A549 (cell line): ENCODE measurements at regions not wholly inside any gene's neighbourhood (a gene's known extent, or its start where the extent isn't known, plus 50 kb on each side); places are given as distances from the start of the nearest gene placed in this dataset.
"Not testable (repeated sequence)": the region's sequence is repeated elsewhere in the genome, so short reads cannot be mapped to it uniquely, and the experiment has no call there.

Experiments
- ATAC-seq, 2 experiments: fragments of 200-7000 bp in 1 of 2; fragments of >200 bp in 1 of 2; cut with Nextera tagmentation in 1 of 2; cut with Tn5 transposase in 1 of 2; 3 replicates each; pipeline versions ENCODE4 v1.8.0 to v1.9.1; 2018 to 2020; ENCODE audit warnings: mild to moderate bottlenecking in 1 of 2, moderate library complexity in 1 of 2
- CTCF ChIA-PET: fragments of 300-600 bp; sonication (Branson Sonifier 250); formaldehyde crosslinking; extraction: SDS; loops from one replicate; lab custom pipeline; 2021; ENCODE audit warnings: antibody characterized with exemption, inconsistent platforms; lab: Yijun Ruan, JAX
- POLR2A ChIA-PET: fragments of 350-600 bp; formaldehyde crosslinking; extraction: SDS; loops from one replicate; lab custom pipeline; 2021; ENCODE audit warnings: antibody characterized with exemption, inconsistent platforms; lab: Yijun Ruan, JAX
- DNase-seq, 2 experiments: peaks; one replicate each; pipeline versions ENCODE4 v3.0.0 to v3.0.0-alpha.2; 2011 to 2016; ENCODE audit warnings: low read depth in 1 of 2, low spot score in 1 of 2
- FAIRE-seq: peaks from 2 replicates; lab custom pipeline; 2011; peaks lifted over from hg19 to GRCh38; lab: Jason Lieb, UNC
- H3K27ac ChIP-seq, 2 experiments: fragments of >200 bp; sonication (Bioruptor Twin); formaldehyde crosslinking; 3 replicates each; pipeline ENCODE4 v1.5.1; 2016 to 2017
- H3K4me1 ChIP-seq: fragments of >200 bp; sonication (Bioruptor Twin); formaldehyde crosslinking; 3 replicates; pipeline ENCODE4 v1.6.1; 2016
- H3K4me2 ChIP-seq: fragments of >200 bp; sonication (Bioruptor Twin); formaldehyde crosslinking; 3 replicates; pipeline ENCODE4 v1.6.1; 2016
- H3K4me3 ChIP-seq: fragments of >200 bp; sonication (Bioruptor Twin); formaldehyde crosslinking; 3 replicates; pipeline ENCODE4 v1.5.1; 2016
- H3K9me3 ChIP-seq: fragments of >200 bp; sonication (Bioruptor Twin); formaldehyde crosslinking; 3 replicates; pipeline ENCODE4 v1.6.1; 2016
- CEBPB ChIP-seq, 2 experiments: fragments of >200 bp in 1 of 2; sonication (Bioruptor Twin) in 1 of 2; formaldehyde crosslinking in 1 of 2; IDR thresholded peaks; 2 replicates each; pipeline ENCODE4 v1.6.1; 2012 to 2016
- CHD2 ChIP-seq: fragments of 150-350 bp; IDR thresholded peaks from 2 replicates; pipeline ENCODE4 v1.6.1; 2014; ENCODE audit warnings: low read length; ENCODE audit not compliant: partially characterized antibody
- EHF ChIP-seq: fragments of 250-450 bp; sonication (Bioruptor Pico); IDR thresholded peaks from 2 replicates; pipeline ENCODE4 v1.5.0; 2020; ENCODE audit warnings: mild to moderate bottlenecking
- FOSB ChIP-seq: fragments of 250-450 bp; sonication (Bioruptor Pico); IDR thresholded peaks from 2 replicates; pipeline ENCODE4 v1.5.0; 2020; ENCODE audit warnings: mild to moderate bottlenecking, moderate library complexity
- GATA3 ChIP-seq: IDR thresholded peaks from 2 replicates; pipeline ENCODE4 v1.6.1; 2012; ENCODE audit warnings: borderline replicate concordance
- HDAC2 ChIP-seq: fragments of 200-600 bp; sonication (generic); IDR thresholded peaks from 2 replicates; pipeline ENCODE4 v1.6.1; 2016
- HES2 ChIP-seq: fragments of >200 bp; sonication (Bioruptor Twin); formaldehyde crosslinking; IDR thresholded peaks from 2 replicates; pipeline ENCODE4 v1.6.1; 2016
- HOXA7 ChIP-seq: fragments of 250-450 bp; sonication (Bioruptor Pico); IDR thresholded peaks from 2 replicates; pipeline ENCODE4 v1.5.0; 2020; ENCODE audit warnings: mild to moderate bottlenecking, moderate library complexity
- KDM5A ChIP-seq: fragments of 200-600 bp; sonication (generic); IDR thresholded peaks from 2 replicates; pipeline ENCODE4 v1.6.1; 2016; ENCODE audit warnings: antibody characterized with exemption, mild to moderate bottlenecking
- MAFK ChIP-seq: fragments of 450-650 bp; IDR thresholded peaks from 2 replicates; pipeline ENCODE4 v1.6.1; 2014; ENCODE audit not compliant: partially characterized antibody
- MAZ ChIP-seq: fragments of 150-350 bp; IDR thresholded peaks from 2 replicates; pipeline ENCODE4 v1.6.1; 2014; ENCODE audit warnings: antibody characterized with exemption, low read depth, low read length, borderline replicate concordance
- NFE2L2 ChIP-seq: fragments of 150-350 bp; conservative IDR thresholded peaks from 2 replicates; pipeline ENCODE4 v1.6.1; 2014; ENCODE audit warnings: low read length
- PHF8 ChIP-seq: fragments of 200-600 bp; sonication (generic); IDR thresholded peaks from 2 replicates; pipeline ENCODE4 v1.6.1; 2016; ENCODE audit warnings: low read depth, mild to moderate bottlenecking, antibody characterized with exemption, moderate library complexity, borderline replicate concordance
- RARB ChIP-seq: fragments of 250-450 bp; sonication (Bioruptor Pico); IDR thresholded peaks from 2 replicates; pipeline ENCODE4 v1.8.0; 2021; ENCODE audit warnings: mild to moderate bottlenecking, moderate library complexity
- RCOR1 ChIP-seq: fragments of 150-350 bp; IDR thresholded peaks from 2 replicates; pipeline ENCODE4 v1.6.1; 2014; ENCODE audit warnings: antibody characterized with exemption, low read length, low read depth
- RFX5 ChIP-seq: fragments of 450-650 bp; IDR thresholded peaks from 2 replicates; pipeline ENCODE4 v1.7.1; 2014; ENCODE audit warnings: antibody characterized with exemption, mild to moderate bottlenecking, moderate library complexity
- TP53 ChIP-seq: fragments of 250-450 bp; sonication (Bioruptor Pico); IDR thresholded peaks from 2 replicates; pipeline ENCODE4 v1.5.0; 2021; ENCODE audit warnings: mild to moderate bottlenecking, moderate library complexity
- ZC3H11A ChIP-seq: fragments of 450-650 bp; IDR thresholded peaks from 2 replicates; pipeline ENCODE4 v1.6.1; 2014; ENCODE audit warnings: antibody characterized with exemption, mild to moderate bottlenecking
- ZSCAN20 ChIP-seq: fragments of 250-450 bp; sonication (Bioruptor Pico); IDR thresholded peaks from 2 replicates; pipeline ENCODE4 v1.8.0; 2022; ENCODE audit warnings: mild to moderate bottlenecking, moderate library complexity
- WGBS: methylation state at CpG from one replicate; pipeline ENCODE4 v1.1.6; 2017; ENCODE audit errors: missing lambda C conversion rate; 5-methylcytosine and 5-hydroxymethylcytosine counted together
- TF ChIP-seq, protein P1 (sequence below): IDR thresholded peaks from 2 replicates; pipeline ENCODE4 v1.6.1; 2012
- TF ChIP-seq, protein P2 (sequence below): fragments of 200-600 bp; sonication (generic); IDR thresholded peaks from 2 replicates; pipeline ENCODE4 v1.6.1; 2016; ENCODE audit warnings: antibody characterized with exemption, mild to moderate bottlenecking, moderate library complexity
- TF ChIP-seq, protein P3 (sequence below): fragments of 450-650 bp; IDR thresholded peaks from 2 replicates; pipeline ENCODE4 v1.6.1; 2014; ENCODE audit warnings: antibody characterized with exemption

DNA sequence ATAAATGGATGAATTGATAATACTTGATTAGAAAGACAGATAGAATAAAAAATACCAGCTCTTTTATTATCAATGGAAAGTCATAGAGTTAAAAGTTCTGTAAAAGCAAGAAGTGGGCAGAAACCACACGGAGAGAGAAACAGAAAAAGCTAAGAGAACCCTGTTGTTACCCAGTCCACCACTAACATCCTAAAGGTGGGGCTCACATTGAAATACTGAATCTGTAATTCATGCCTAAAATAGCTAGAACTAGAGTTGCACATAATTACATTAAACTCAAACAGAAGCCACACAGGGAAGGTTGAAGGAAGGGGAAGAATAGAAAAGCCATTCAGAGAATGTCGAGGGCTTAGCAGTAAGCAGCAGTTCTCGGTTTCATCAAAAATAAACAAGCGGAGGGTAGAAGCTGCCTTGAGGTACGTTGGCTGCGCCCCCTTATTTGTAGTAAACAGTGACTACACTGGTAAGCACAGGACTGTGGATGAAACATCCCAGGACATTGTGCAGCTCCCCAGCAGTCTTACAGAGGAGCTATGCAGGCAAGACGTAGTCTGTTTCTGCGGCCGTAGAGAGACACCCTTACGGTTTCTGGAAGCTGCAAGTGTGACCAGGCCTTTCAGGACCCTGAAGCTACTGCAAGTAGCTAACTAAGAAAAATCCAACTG is 1247.0 kb upstream of the GYPC start (continued):
- TF ChIP-seq KDM5A (no peak), GATA3 (no peak), PHF8 (no peak)
- TF ChIP-seq, protein P1, sequence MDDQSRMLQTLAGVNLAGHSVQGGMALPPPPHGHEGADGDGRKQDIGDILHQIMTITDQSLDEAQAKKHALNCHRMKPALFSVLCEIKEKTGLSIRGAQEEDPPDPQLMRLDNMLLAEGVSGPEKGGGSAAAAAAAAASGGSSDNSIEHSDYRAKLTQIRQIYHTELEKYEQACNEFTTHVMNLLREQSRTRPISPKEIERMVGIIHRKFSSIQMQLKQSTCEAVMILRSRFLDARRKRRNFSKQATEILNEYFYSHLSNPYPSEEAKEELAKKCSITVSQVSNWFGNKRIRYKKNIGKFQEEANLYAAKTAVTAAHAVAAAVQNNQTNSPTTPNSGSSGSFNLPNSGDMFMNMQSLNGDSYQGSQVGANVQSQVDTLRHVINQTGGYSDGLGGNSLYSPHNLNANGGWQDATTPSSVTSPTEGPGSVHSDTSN: no peak

GRCh38 chr2:125418483-125418882 is 1237.5 kb upstream of the GYPC start:
- FAIRE-seq (no peak), DNase-seq (no peak), ATAC-seq (no peak)
- H3K4me1 ChIP-seq: no peaks in the 10 kb centered on the region
- H3K9me3 ChIP-seq: no peaks in the 10 kb centered on the region
- H3K27ac ChIP-seq: no peak overlapping the region
- ChIA-PET POLR2A (no interaction called here), CTCF (no interaction called here)
- 5% methylated on average over 1 of the region's 1 CpG for WGBS
- no peak overlapping the region for H3K4me3 ChIP-seq
- H3K4me2 ChIP-seq: no peak overlapping the region
- TF ChIP-seq EHF (CRISPR knock-in tag): no peak
- TF ChIP-seq TP53: no peak
- no peak for TF ChIP-seq HES2
- TF ChIP-seq FOSB (CRISPR knock-in tag): no peak
- TF ChIP-seq, protein P2, sequence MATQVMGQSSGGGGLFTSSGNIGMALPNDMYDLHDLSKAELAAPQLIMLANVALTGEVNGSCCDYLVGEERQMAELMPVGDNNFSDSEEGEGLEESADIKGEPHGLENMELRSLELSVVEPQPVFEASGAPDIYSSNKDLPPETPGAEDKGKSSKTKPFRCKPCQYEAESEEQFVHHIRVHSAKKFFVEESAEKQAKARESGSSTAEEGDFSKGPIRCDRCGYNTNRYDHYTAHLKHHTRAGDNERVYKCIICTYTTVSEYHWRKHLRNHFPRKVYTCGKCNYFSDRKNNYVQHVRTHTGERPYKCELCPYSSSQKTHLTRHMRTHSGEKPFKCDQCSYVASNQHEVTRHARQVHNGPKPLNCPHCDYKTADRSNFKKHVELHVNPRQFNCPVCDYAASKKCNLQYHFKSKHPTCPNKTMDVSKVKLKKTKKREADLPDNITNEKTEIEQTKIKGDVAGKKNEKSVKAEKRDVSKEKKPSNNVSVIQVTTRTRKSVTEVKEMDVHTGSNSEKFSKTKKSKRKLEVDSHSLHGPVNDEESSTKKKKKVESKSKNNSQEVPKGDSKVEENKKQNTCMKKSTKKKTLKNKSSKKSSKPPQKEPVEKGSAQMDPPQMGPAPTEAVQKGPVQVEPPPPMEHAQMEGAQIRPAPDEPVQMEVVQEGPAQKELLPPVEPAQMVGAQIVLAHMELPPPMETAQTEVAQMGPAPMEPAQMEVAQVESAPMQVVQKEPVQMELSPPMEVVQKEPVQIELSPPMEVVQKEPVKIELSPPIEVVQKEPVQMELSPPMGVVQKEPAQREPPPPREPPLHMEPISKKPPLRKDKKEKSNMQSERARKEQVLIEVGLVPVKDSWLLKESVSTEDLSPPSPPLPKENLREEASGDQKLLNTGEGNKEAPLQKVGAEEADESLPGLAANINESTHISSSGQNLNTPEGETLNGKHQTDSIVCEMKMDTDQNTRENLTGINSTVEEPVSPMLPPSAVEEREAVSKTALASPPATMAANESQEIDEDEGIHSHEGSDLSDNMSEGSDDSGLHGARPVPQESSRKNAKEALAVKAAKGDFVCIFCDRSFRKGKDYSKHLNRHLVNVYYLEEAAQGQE: no peak
- TF ChIP-seq RARB (CRISPR knock-in tag): no peak
- no peak for TF ChIP-seq NFE2L2
- no peak for TF ChIP-seq PHF8
- no peak for TF ChIP-seq HOXA7 (CRISPR knock-in tag)

- H3K9me3 ChIP-seq, H3K27ac ChIP-seq, H3K4me1 ChIP-seq, POLR2A ChIA-PET, H3K4me3 ChIP-seq, CTCF ChIA-PET, DNase-seq, ATAC-seq, H3K4me2 ChIP-seq, FAIRE-seq: not testable (repeated sequence)
- WGBS: no CpG with 5 or more reads among the region's 32 CpGs
Observed at GRCh38 chr2:125422198-125422770, 1233.7 kb upstream of the GYPC start.

- Histone ChIP-seq H3K9me3 (no peaks in the 10 kb centered on the region), H3K4me2 (no peak overlapping the region), H3K27ac (no peak overlapping the region), H3K4me3 (no peak overlapping the region), H3K4me1 (no peaks in the 10 kb centered on the region)
- POLR2A ChIA-PET: no interaction called here
- ATAC-seq (no peak), DNase-seq (no peak), FAIRE-seq (no peak)
- CTCF ChIA-PET: no interaction called here
- WGBS: 0% methylated on average over 1 of the region's 1 CpG
- TF ChIP-seq TP53 (no peak), GATA3 (no peak), ZC3H11A (no peak), RCOR1 (no peak), MAZ (no peak), RFX5 (no peak), HDAC2 (no peak), KDM5A (no peak), EHF (CRISPR knock-in tag) (no peak), MAFK (no peak), ZSCAN20 (no peak), CEBPB (IDR thresholded peaks at IDR 0.05) (no peak), CHD2 (no peak)
- TF ChIP-seq, protein P2: no peak
- TF ChIP-seq, protein P3, sequence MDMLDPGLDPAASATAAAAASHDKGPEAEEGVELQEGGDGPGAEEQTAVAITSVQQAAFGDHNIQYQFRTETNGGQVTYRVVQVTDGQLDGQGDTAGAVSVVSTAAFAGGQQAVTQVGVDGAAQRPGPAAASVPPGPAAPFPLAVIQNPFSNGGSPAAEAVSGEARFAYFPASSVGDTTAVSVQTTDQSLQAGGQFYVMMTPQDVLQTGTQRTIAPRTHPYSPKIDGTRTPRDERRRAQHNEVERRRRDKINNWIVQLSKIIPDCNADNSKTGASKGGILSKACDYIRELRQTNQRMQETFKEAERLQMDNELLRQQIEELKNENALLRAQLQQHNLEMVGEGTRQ: no peak
Observed at GRCh38 chr2:125424266-125424785, 1231.6 kb upstream of the GYPC start.
